Neural progenitor cell (in vitro differentiated cells): ENCODE measurements at regions not wholly inside any gene's neighbourhood (a gene's known extent, or its start where the extent isn't known, plus 50 kb on each side); places are given as distances from the start of the nearest gene placed in this dataset.

Experiments used
- EZH2 ChIP-seq: fragments of 200-600 bp; sonication (generic); IDR thresholded peaks from 2 replicates; pipeline ENCODE4 v1.6.1; 2017; ENCODE audit warnings: antibody characterized with exemption, mild to moderate bottlenecking, moderate library complexity
- EZH2phosphoT487 ChIP-seq: fragments of 200-600 bp; sonication (generic); IDR thresholded peaks from 2 replicates; pipeline ENCODE4 v1.6.1; 2017; ENCODE audit warnings: antibody characterized with exemption
- TF ChIP-seq, protein P1 (sequence below): fragments of 200-600 bp; sonication (generic); IDR thresholded peaks from 2 replicates; pipeline ENCODE4 v1.5.1; 2017; ENCODE audit warnings: antibody characterized with exemption, mild to moderate bottlenecking

GRCh38 chr15:100807028-100807427 is 72.6 kb upstream of the ALDH1A3 start:
- TF ChIP-seq, protein P1, sequence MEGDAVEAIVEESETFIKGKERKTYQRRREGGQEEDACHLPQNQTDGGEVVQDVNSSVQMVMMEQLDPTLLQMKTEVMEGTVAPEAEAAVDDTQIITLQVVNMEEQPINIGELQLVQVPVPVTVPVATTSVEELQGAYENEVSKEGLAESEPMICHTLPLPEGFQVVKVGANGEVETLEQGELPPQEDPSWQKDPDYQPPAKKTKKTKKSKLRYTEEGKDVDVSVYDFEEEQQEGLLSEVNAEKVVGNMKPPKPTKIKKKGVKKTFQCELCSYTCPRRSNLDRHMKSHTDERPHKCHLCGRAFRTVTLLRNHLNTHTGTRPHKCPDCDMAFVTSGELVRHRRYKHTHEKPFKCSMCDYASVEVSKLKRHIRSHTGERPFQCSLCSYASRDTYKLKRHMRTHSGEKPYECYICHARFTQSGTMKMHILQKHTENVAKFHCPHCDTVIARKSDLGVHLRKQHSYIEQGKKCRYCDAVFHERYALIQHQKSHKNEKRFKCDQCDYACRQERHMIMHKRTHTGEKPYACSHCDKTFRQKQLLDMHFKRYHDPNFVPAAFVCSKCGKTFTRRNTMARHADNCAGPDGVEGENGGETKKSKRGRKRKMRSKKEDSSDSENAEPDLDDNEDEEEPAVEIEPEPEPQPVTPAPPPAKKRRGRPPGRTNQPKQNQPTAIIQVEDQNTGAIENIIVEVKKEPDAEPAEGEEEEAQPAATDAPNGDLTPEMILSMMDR, result no peak
- TF ChIP-seq EZH2phosphoT487 (no peak), EZH2 (no peak)
